ENCODE measurements at regions not wholly inside any gene's neighbourhood (a gene's known extent, or its start where the extent isn't known, plus 50 kb on each side); places are given as distances from the start of the nearest gene placed in this dataset.

- DNase-seq (ENCODE audit: low read depth) = peak; percentile 72
Observed at GRCh38 chr4:26020083-26020668, 106.2 kb downstream of the SMIM20 start.

- DNase-seq (ENCODE audit: low read depth) = peak; percentile 68
Observed at GRCh38 chr4:26020881-26021280, 106.9 kb downstream of the SMIM20 start.

GRCh38 chr4:26021417-26022345 lies 107.7 kb downstream of the SMIM20 start:
- no peak for DNase-seq (ENCODE audit: low read depth)

GRCh38 chr4:26022346-26023202 lies 108.6 kb downstream of the SMIM20 start:
- no peak for DNase-seq (ENCODE audit: low read depth)

- DNase-seq (ENCODE audit: low read depth) = no peak
Observed at GRCh38 chr4:26023203-26023972, 109.4 kb downstream of the SMIM20 start.

GRCh38 chr4:26024079-26024478 lies 110.1 kb downstream of the SMIM20 start:
- DNase-seq (ENCODE audit: low read depth) = no peak

- DNase-seq (ENCODE audit: low read depth) = no peak
Observed at GRCh38 chr4:26028133-26028792, 114.2 kb downstream of the SMIM20 start.

- no peak for DNase-seq (ENCODE audit: low read depth)
Observed at GRCh38 chr4:26028793-26029567, 115.0 kb downstream of the SMIM20 start.

GRCh38 chr4:26029568-26030131 lies 115.6 kb downstream of the SMIM20 start:
- no peak for DNase-seq (ENCODE audit: low read depth)

GRCh38 chr4:26030260-26030667 lies 116.2 kb downstream of the SMIM20 start:
- DNase-seq (ENCODE audit: low read depth) = no peak

- no peak for DNase-seq (ENCODE audit: low read depth)
Observed at GRCh38 chr4:26030780-26031179, 116.8 kb downstream of the SMIM20 start.

GRCh38 chr4:26031704-26032103 lies 117.7 kb downstream of the SMIM20 start:
- DNase-seq (ENCODE audit: low read depth) = no peak

- no peak for DNase-seq (ENCODE audit: low read depth)
Observed at GRCh38 chr4:26032142-26032541, 118.1 kb downstream of the SMIM20 start.

- DNase-seq (ENCODE audit: low read depth) = peak; percentile 85
Observed at GRCh38 chr4:26032630-26033317, 118.8 kb downstream of the SMIM20 start.

GRCh38 chr4:26033389-26033788 lies 119.4 kb downstream of the SMIM20 start:
- DNase-seq (ENCODE audit: low read depth) = no peak

GRCh38 chr4:26034849-26035248 lies 120.8 kb downstream of the SMIM20 start:
- DNase-seq (ENCODE audit: low read depth) = no peak

GRCh38 chr4:26035921-26036320 lies 121.9 kb downstream of the SMIM20 start:
- no peak for DNase-seq (ENCODE audit: low read depth)

- DNase-seq (ENCODE audit: low read depth) = no peak
Observed at GRCh38 chr4:26039639-26040359, 125.8 kb downstream of the SMIM20 start.

- DNase-seq (ENCODE audit: low read depth) = no peak
Observed at GRCh38 chr4:26044524-26044923, 130.5 kb downstream of the SMIM20 start.

All from non-pigmented ciliary epithelial cell (primary cell).